ENCODE measurements at regions not wholly inside any gene's neighbourhood (a gene's known extent, or its start where the extent isn't known, plus 50 kb on each side); places are given as distances from the start of the nearest gene placed in this dataset.
A peak's percentile ranks its signal among the peaks of the same experiment; 100 is the strongest.

DNA sequence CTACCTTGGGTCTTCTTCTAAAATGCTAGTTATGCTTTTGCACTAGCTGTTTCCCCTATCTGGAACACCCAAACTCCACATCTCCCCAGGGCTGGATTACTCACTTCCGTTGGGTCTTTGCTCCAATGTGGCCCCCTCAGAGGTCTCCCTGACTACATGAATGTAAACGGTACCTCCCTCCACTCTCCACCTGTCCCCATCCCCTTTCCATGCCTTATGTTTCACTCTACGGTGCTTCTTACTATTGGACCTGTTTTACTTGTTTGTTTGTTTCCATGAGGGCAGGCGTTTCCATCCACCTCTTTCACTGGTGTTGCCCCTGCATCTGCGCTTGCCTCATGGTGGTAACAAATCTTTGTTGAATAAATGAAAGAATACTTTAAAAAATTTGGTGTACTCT, 256.4 kb downstream of the SNAPC1 start:
- DNase-seq, result no peak

- no peak for DNase-seq
These were observed 265.7 kb downstream of the SNAPC1 start for GRCh38 chr14:62027958-62028357.

- peak; percentile 44 for DNase-seq
These were observed 267.3 kb downstream of the SNAPC1 start for GRCh38 chr14:62029569-62029924.

GRCh38 chr14:62030387-62030786, 268.2 kb downstream of the SNAPC1 start:
- no peak for DNase-seq

DNA sequence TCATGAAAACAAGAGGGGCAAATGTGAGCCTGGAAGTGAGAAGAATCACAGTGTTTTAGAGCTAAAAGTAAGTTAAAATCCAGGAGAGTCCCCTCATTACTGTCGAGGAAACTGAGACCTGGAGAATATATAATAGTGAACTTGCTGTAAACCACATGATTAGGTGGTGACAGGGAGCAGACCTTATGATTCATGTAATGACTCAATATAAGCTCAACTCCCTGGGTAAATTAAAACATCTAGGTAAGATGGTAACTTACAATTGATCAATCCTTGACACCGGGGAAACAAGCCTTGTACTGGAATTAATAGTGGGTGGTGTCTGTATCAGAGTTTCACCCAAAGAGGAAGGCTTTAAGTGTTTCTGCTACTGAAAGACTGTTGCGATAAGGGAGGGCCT, 269.3 kb downstream of the SNAPC1 start:
- no peak for DNase-seq

DNA sequence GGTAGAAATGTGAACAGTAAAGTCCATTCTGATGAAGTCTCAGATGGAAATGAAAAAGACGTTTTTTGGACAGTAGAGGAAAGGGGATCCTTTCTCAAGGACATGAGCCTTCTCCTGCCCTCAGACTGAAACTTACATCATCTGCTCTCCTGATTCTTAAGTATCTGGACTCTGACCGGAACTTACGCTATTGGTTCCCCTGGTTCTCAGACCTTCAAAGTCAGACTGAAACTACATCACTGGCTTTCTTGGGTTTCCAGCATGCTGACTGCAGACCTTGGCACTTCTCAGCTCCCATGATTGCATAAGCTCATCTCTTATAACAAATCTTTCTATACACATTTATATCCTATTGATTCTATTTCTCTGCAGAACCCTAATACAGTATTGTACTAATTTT, 291.0 kb downstream of the SNAPC1 start:
- no peak for DNase-seq

DNA sequence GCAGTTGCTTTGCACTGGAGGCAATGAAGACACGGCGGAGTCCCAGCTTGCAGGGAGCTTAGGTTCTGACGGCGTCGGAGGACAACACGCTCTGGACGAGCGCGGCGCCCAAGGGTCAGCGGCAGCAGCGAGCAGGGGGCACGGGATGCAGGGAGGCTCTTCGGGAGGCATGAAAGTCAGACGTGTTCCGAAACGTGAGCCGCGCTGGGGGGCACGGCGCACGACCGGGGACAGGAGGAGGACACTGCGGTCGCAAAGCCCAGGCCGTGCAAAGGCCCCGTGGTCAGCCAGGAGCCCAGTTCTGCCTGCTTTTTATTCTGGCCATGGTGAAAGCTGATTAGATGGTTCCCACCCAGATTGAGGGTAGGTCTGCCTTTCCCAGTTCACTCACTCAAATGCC, 294.6 kb downstream of the SNAPC1 start:
- no peak for DNase-seq

DNA sequence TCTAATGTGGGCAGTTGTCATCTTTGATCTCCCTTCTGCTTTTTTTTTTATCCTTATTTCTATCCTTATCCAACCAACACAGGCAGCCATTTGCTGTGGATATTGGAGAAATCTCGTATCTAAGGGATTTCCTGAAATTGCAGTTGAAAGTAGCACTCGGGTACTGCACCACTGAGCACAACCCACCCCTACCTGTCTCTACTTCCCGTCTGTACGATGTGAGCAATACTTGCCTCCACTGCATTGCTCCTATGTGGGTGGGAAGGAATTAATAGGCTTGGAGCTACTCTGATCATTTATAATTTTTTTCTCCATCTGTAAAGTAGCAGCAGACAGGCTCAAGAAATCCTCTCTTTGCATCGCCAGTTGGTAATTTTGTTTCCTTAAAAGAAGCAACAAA, 300.4 kb downstream of the SNAPC1 start:
- DNase-seq, result no peak

DNA sequence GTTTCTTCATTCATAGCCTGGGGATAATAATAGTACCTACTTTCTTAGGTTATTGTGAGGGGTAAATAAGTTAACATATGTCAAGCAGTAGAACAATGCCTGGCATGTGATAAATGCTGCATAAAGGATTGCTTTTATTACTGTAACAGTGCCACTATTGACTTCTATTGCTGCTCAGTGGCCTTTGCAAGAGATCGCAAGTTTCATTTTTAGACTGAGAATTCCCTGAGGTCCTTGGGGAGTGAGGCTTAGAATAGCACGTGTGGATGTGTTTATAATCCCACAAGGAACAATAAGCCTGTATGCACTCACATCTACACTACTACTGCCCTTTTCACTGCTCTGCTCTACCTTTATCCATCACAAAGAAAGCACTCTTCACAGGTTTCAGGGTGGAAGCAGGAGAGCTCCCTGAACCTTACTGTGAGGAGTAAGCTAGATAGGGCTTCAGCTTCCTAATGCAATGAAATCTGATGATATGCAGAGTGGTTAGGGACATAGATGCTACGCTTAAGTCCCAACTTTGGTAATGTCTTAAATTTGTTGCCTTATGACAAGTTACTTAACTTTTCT, 302.6 kb downstream of the SNAPC1 start:
- DNase-seq, result no peak

DNA sequence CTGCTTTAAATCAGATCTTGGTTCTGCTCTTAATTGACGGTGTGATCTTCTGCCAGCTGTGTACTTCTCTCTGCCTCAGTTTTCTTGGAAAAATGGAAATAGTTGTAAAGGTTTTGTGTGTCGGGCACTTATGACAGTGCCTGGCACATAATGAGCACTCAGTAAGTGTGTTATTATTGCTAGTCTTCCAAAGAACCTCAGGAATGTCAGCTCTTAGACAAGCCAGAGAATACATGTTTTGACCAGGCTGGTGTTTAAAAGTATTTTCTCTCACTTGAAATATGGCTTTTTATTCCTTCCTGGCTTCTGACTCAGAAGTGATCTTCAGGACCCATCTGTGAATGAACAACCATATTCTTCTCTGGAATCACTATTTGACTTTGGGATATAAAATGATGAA, 304.1 kb downstream of the SNAPC1 start:
- DNase-seq, result no peak

DNA sequence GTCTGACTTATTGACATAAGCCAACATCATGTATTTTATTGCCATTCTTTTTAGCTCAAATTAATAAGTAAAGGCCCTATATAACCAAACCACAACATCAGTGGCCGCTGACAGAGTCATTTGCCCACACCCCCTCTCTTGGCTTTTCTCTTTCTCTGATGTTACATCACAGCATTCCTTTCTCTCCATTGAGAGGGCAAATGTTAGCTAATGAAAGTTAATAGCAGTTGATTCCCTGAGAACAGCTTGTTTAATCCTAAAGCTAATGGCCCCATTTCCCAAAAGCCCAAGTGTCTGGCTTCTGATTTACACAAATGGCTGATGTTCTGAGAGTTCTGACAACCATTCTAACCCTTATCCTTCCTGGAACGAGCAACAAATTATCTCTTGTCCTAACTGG, 308.8 kb downstream of the SNAPC1 start:
- DNase-seq, result no peak

DNA sequence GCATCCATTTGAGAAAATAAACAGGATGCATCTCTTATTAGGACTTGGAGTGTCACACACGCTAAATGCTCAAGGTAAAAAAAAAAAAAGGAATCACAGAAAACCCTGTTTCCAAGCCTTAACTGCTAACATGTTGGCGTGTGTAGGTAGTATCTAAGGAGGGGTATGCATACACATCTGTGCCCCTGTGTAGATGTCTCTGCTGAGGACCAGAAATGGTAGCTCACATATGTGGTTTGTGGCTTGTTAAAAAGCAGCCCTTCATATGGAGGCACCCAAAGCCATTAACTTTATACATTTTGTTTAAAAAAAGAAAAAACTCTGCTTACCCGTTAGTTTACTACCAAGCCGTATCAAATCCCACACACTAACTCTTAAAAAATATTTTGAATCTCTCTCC, 314.1 kb downstream of the SNAPC1 start:
- DNase-seq, result no peak

DNA sequence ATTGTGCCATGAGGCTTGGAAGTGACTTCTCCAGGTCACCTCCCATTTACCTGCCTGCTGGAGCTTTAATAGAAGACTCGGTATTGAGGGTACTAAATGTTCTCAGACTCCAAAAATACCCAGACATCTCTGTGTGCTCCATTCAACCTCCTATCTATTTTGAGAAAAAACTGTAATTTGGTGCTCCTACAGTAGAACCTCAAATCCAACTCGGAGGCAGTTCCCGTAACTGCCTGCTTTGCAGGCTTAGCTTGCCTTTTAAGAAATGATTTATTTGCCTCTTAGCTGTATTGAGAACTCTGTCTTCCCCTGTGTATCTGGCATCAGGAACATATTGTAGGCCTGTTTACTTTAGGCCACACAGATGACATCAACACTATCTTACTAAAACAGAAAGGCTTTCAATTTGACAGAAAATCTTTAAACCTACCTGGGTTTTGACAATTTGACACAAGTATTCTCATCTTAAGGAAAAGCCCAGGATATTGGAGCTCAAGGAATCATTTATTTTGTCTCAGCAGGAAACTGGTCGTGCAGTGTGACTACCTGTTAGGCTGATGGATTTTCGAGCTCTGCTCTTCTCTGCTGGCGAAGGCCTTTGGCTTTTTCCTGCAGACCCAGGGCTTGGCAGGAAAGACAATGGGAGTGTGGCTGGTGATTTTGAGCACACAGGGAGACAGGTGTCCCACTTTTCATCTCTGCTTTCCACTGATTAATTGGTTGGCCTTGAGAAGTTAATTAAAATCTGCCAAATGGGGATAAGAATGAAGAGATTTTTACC, 314.8 kb downstream of the SNAPC1 start:
- DNase-seq, result no peak

- no peak for DNase-seq
These were observed 315.5 kb downstream of the SNAPC1 start for GRCh38 chr14:62077676-62078261.

GRCh38 chr14:62079038-62079437, 316.8 kb downstream of the SNAPC1 start:
- DNase-seq, result no peak

DNA sequence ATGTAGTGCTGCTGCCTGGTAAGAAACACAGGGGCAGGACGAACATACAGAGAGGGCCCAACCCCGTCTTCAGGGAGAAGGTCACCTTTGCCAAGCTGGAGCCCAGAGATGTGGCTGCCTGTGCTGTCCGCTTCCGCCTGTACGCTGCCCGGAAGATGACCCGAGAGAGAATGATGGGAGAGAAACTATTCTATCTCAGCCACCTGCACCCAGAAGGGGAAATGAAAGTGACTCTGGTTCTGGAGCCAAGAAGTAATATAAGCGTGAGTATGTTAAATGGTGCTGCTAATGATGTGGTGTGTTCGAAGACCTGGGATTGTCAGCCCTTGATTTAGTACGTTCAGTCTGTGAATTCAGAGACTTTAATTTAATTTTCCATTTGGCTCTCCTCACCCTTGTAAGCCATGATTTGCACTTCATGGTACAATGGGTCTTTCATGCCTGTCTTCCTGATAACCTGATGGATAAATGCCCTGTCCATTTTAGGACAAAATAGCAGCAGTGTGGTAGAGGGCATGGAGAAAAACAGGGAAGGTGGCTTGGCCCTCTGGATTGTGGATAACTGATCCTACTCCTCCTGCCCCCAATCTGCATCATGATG, 318.9 kb downstream of the SNAPC1 start:
- no peak for DNase-seq

GRCh38 chr14:62081951-62082350, 319.7 kb downstream of the SNAPC1 start:
- no peak for DNase-seq

GRCh38 chr14:62082779-62083178, 320.6 kb downstream of the SNAPC1 start:
- no peak for DNase-seq

- no peak for DNase-seq
These were observed 321.8 kb downstream of the SNAPC1 start for GRCh38 chr14:62084020-62084419.

DNA sequence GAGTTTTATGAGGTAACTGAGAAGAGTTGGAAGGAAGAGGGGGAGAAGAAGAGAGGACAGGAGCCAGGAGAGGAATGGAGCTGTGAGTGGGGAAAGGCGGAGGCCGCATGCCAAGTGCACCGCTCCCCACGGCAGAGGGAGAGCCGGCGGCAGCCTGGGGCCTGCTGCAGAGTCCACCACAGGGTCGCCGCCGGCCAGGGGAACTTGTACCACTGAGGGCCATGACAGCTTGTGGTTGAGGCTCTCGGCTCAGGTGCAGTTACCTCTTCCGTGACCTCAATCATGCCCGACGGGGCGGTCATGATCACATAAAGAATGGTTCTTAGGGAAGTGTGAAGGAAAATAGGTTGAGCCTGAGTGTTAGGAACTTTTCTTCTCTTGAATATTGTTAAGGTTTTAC, 325.0 kb downstream of the SNAPC1 start:
- no peak for DNase-seq

DNA sequence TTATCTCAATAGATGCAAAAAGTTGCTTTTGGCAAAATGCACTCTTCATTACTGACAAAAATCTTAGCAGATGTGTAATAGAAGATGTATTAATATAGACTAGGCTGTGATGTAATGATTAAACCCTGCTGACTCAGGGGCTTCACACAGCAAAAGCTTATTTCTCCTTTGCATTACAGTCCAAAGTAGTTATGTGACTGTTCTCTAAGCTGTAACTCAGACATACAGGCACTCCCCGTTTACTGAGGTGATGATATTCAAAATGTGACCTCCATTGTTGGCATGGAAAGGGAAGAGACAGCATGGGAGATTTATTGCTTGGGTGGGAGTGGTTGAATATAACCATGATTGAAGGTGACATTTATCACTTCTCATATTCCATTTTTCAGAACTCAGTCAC, 331.5 kb downstream of the SNAPC1 start:
- no peak for DNase-seq

DNA sequence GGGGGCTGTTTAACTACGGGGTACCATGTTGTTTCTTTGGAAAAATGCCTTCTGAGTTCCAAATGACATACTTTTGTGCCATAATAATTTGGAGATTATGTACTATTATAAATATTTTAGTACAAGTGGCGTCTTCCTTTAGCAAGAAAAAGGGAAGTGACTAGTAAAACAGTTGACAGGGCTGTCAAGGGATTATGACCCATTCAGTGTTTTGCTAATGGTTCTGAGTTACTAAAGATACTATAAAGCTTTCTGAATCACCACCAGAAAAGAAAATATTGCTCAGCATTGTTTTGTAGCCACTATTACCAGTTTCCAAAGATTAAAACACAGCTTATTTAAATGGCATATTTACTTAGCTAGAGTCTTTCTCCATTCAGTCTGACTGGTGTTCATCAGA, 334.9 kb downstream of the SNAPC1 start:
- DNase-seq, result no peak

DNA sequence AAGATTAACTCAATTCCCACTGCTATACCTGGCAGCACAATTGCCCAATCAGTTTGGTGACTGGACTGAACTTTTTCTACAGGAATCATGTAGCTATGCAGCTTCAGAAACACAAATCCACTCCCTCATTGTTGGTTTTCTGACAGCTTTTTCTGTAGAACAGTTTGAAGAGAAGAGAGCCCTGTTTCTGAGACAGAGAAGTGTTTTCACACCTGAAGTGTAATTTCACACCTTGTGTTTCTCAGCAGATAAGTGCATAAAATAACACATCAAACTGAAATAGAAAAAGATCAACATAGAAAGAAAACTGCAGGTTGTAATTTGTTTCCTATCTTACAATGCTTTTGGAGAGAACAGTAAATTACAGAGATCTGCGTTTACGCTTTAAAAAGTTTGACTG, 335.6 kb downstream of the SNAPC1 start:
- DNase-seq, result no peak

- no peak for DNase-seq
These were observed 336.1 kb downstream of the SNAPC1 start for GRCh38 chr14:62098357-62098756.

Data from NCI-H146 (cell line).